H9 (cell line): ENCODE measurements at regions not wholly inside any gene's neighbourhood (a gene's known extent, or its start where the extent isn't known, plus 50 kb on each side); places are given as distances from the start of the nearest gene placed in this dataset.

Experiments used
- DNase-seq: peaks from one replicate; pipeline ENCODE4 v3.0.0-alpha.2; 2017
- H2AFZ ChIP-seq: one replicate; pipeline ENCODE4 v1.6.1; 2013; ENCODE audit warnings: mild to moderate bottlenecking, low read length, control low read depth, moderate library complexity
- H2AK5ac ChIP-seq: 2 replicates; pipeline ENCODE4 v1.6.1; 2013; ENCODE audit warnings: low read length, control low read depth, mixed read lengths; ENCODE audit not compliant: insufficient read length
- H2BK120ac ChIP-seq: one replicate; pipeline ENCODE4 v1.6.1; 2013; ENCODE audit warnings: low read depth, mild to moderate bottlenecking, low read length, control low read depth, inconsistent platforms; ENCODE audit not compliant: poor library complexity, severe bottlenecking
- H2BK12ac ChIP-seq: 2 replicates; pipeline ENCODE4 v1.6.1; 2013; ENCODE audit warnings: low read length, control low read depth, mixed read lengths, low read depth; ENCODE audit not compliant: insufficient read length
- H2BK15ac ChIP-seq: 2 replicates; pipeline ENCODE4 v1.6.1; 2013; ENCODE audit warnings: low read depth, low read length, control low read depth
- H2BK20ac ChIP-seq: one replicate; pipeline ENCODE4 v1.6.1; 2013; ENCODE audit warnings: low read depth, mild to moderate bottlenecking, low read length, control low read depth, inconsistent platforms; ENCODE audit not compliant: poor library complexity, severe bottlenecking
- H2BK5ac ChIP-seq: 2 replicates; pipeline ENCODE4 v1.6.1; 2013; ENCODE audit warnings: low read length, control low read depth, mixed read lengths; ENCODE audit not compliant: insufficient read length
- H3K14ac ChIP-seq: 2 replicates; pipeline ENCODE4 v1.6.1; 2013; ENCODE audit warnings: low read length, control low read depth; ENCODE audit not compliant: insufficient read depth
- H3K18ac ChIP-seq: 2 replicates; pipeline ENCODE4 v1.6.1; 2013; ENCODE audit warnings: low read depth, mild to moderate bottlenecking, mixed read lengths, low read length, control low read depth; ENCODE audit not compliant: insufficient read length
- H3K23ac ChIP-seq: 2 replicates; pipeline ENCODE4 v1.6.1; 2013; ENCODE audit warnings: low read length, control low read depth, mixed read lengths, low read depth; ENCODE audit not compliant: insufficient read length
- H3K23me2 ChIP-seq: 2 replicates; pipeline ENCODE4 v1.6.1; 2013; ENCODE audit warnings: low read depth, mild to moderate bottlenecking, mixed read lengths, low read length, control low read depth; ENCODE audit not compliant: insufficient read length, poor library complexity, severe bottlenecking
- H3K27ac ChIP-seq: 2 replicates; pipeline ENCODE4 v1.5.1; 2013; ENCODE audit warnings: low read length, control low read depth, mixed read lengths, low read depth; ENCODE audit not compliant: insufficient read length
- H3K27me3 ChIP-seq: 2 replicates; pipeline ENCODE4 v1.6.1; 2013; ENCODE audit warnings: low read length, control low read depth, inconsistent platforms; ENCODE audit not compliant: insufficient read depth
- H3K4ac ChIP-seq: 2 replicates; pipeline ENCODE4 v1.6.1; 2013; ENCODE audit warnings: low read depth, mild to moderate bottlenecking, control low read depth, inconsistent platforms, low read length, moderate library complexity
- H3K4me1 ChIP-seq: 2 replicates; pipeline ENCODE4 v1.6.1; 2013; ENCODE audit warnings: low read length, control low read depth, inconsistent platforms; ENCODE audit not compliant: insufficient read depth
- H3K4me2 ChIP-seq: 2 replicates; pipeline ENCODE4 v1.6.1; 2013; ENCODE audit warnings: low read length, control low read depth, mixed read lengths; ENCODE audit not compliant: insufficient read length, insufficient read depth
- H3K56ac ChIP-seq: 2 replicates; pipeline ENCODE4 v1.6.1; 2013; ENCODE audit warnings: low read depth, mild to moderate bottlenecking, mixed read lengths, low read length, control low read depth; ENCODE audit not compliant: insufficient read length
- H3K79me1 ChIP-seq: 2 replicates; pipeline ENCODE4 v1.6.1; 2013; ENCODE audit warnings: low read depth, mild to moderate bottlenecking, moderate library complexity, low read length, control low read depth, inconsistent platforms; ENCODE audit not compliant: insufficient read depth, poor library complexity, severe bottlenecking
- H3K79me2 ChIP-seq: 2 replicates; pipeline ENCODE4 v1.6.1; 2013; ENCODE audit warnings: low read length, control low read depth, inconsistent platforms; ENCODE audit not compliant: insufficient read depth
- H3K9ac ChIP-seq: 2 replicates; pipeline ENCODE4 v1.6.1; 2013; ENCODE audit warnings: low read length, control low read depth, mixed read lengths; ENCODE audit not compliant: insufficient read length; ENCODE audit errors: extremely low read depth
- H3K9me3 ChIP-seq: one replicate; pipeline ENCODE4 v1.6.1; 2013; ENCODE audit warnings: low read depth, low read length, inconsistent platforms; ENCODE audit not compliant: control insufficient read depth
- H3T11ph ChIP-seq: one replicate; pipeline ENCODE4 v1.6.1; 2013; ENCODE audit warnings: mild to moderate bottlenecking, low read length, control low read depth, inconsistent platforms
- H4K20me1 ChIP-seq: one replicate; pipeline ENCODE4 v1.6.1; 2013; ENCODE audit not compliant: control insufficient read depth, insufficient read length, insufficient read depth
- H4K5ac ChIP-seq: 2 replicates; pipeline ENCODE4 v1.6.1; 2013; ENCODE audit warnings: low read depth, mild to moderate bottlenecking, mixed read lengths, low read length, control low read depth; ENCODE audit not compliant: insufficient read length
- H4K8ac ChIP-seq: replicated peaks from 2 replicates; pipeline ENCODE4 v1.6.1; 2013; ENCODE audit warnings: low read length, control low read depth, mixed read lengths, low read depth; ENCODE audit not compliant: insufficient read length
- H4K91ac ChIP-seq: 2 replicates; pipeline ENCODE4 v1.6.1; 2013; ENCODE audit warnings: low read depth, mild to moderate bottlenecking, moderate library complexity, mixed read lengths, low read length, control low read depth; ENCODE audit not compliant: insufficient read length
- H3K27ac Mint-ChIP-seq, 3 experiments: 2 replicates in 2 of 3; 3 replicates in 1 of 3; pipeline ENCODE4 v1.8.0; 2020 to 2021; ENCODE audit warnings: mixed read lengths in 3 of 3, mild to moderate bottlenecking in 1 of 3, moderate library complexity in 1 of 3
- H3K27me3 Mint-ChIP-seq: 2 replicates; pipeline ENCODE4 v1.8.0; 2021; ENCODE audit warnings: low read depth, mild to moderate bottlenecking, moderate library complexity, mixed read lengths
- H3K36me3 Mint-ChIP-seq, 3 experiments: 2 replicates in 2 of 3; 3 replicates in 1 of 3; pipeline ENCODE4 v1.8.0; 2020 to 2021; ENCODE audit warnings: low read depth in 3 of 3, mixed read lengths in 3 of 3; ENCODE audit not compliant: insufficient read depth in 1 of 3
- H3K4me1 Mint-ChIP-seq, 2 experiments: 2 replicates each; pipeline ENCODE4 v1.8.0; 2020; ENCODE audit warnings: mixed read lengths in 2 of 2
- H3K4me3 Mint-ChIP-seq, 2 experiments: 2 replicates in 1 of 2; 3 replicates in 1 of 2; pipeline ENCODE4 v1.8.0; 2020 to 2021; ENCODE audit warnings: mild to moderate bottlenecking in 2 of 2, mixed read lengths in 2 of 2, moderate library complexity in 1 of 2
- H3K9me3 Mint-ChIP-seq, 2 experiments: 2 replicates in 1 of 2; 3 replicates in 1 of 2; pipeline ENCODE4 v1.8.0; 2020; ENCODE audit warnings: mild to moderate bottlenecking in 2 of 2, mixed read lengths in 2 of 2, moderate library complexity in 1 of 2
- CTCF ChIP-seq: fragments of 200-600 bp; sonication (generic); conservative IDR thresholded peaks from 3 replicates; pipeline ENCODE4 v1.8.0; 2021; ENCODE audit warnings: antibody characterized with exemption, mild to moderate bottlenecking
- WGBS: extraction: QIAGEN DNeasy Blood & Tissue Kit; methylation state at CpG from one replicate; pipeline ENCODE4 v1.1.7; 2013; ENCODE audit warnings: missing lambda C conversion rate, low lambda C conversion rate, mixed read lengths; ENCODE audit not compliant: insufficient read length; ENCODE audit errors: extremely low coverage; 5-methylcytosine and 5-hydroxymethylcytosine counted together

- H3K56ac ChIP-seq: no peak overlapping the region
- H4K5ac ChIP-seq: no peak overlapping the region
- H3K4ac ChIP-seq: no peak overlapping the region
- no peak overlapping the region for H2BK15ac ChIP-seq
- Mint-ChIP-seq H3K4me1 (no peaks in the 10 kb centered on the region), H3K27me3 (peaks cover 22% of the 10 kb centered on the region), H3K36me3 (no peaks in the 10 kb centered on the region; a peak in 1 of 7 replicates), H3K4me3 (no peak overlapping the region), H3K27ac (0 out of 7 replicates have a peak overlapping the region, but pooled peaks of 1 of the 3 experiments have one; percentile 6), H3K9me3 (no peaks in the 10 kb centered on the region)
- H3K27ac ChIP-seq: no peak overlapping the region
- H2AK5ac ChIP-seq: no peak overlapping the region
- H3K79me1 ChIP-seq: no peaks in the 10 kb centered on the region
- no peak for DNase-seq
- no peak overlapping the region for H3K9ac ChIP-seq
- no peak overlapping the region for H2AFZ ChIP-seq
- no peak for TF ChIP-seq CTCF
- no peaks in the 10 kb centered on the region for H3K9me3 ChIP-seq
- no peaks in the 10 kb centered on the region for H3K23me2 ChIP-seq
- H4K20me1 ChIP-seq: no peaks in the 10 kb centered on the region
- no peak overlapping the region for H4K91ac ChIP-seq
- H3K27me3 ChIP-seq: no peaks in the 10 kb centered on the region
- H3K4me2 ChIP-seq: no peak overlapping the region
- no peaks in the 10 kb centered on the region for H3K79me2 ChIP-seq
- H3K23ac ChIP-seq: no peak overlapping the region
- no peak overlapping the region for H2BK12ac ChIP-seq
- no peak overlapping the region for H2BK120ac ChIP-seq
- H4K8ac ChIP-seq: no peak overlapping the region
- H2BK20ac ChIP-seq: no peak overlapping the region
- H3K4me1 ChIP-seq: no peaks in the 10 kb centered on the region
- no peak overlapping the region for H3T11ph ChIP-seq
- H3K14ac ChIP-seq: no peak overlapping the region
- WGBS: no CpG with 5 or more reads among the region's 7 CpGs
- no peak overlapping the region for H3K18ac ChIP-seq
- no peak overlapping the region for H2BK5ac ChIP-seq
These were observed 122.6 kb upstream of the NXT1 start for GRCh38 chr20:23227976-23228375.
